Nephron progenitor cell (in vitro differentiated cells): ENCODE measurements at regions not wholly inside any gene's neighbourhood (a gene's known extent, or its start where the extent isn't known, plus 50 kb on each side); places are given as distances from the start of the nearest gene placed in this dataset.

Experiments used
- DNase-seq: peaks from one replicate; pipeline ENCODE4 v3.0.0; 2021
- H3K27ac Mint-ChIP-seq: 2 replicates; pipeline ENCODE4 v1.8.0; 2021; ENCODE audit warnings: mild to moderate bottlenecking, moderate library complexity, mixed read lengths
- H3K27me3 Mint-ChIP-seq: 2 replicates; pipeline ENCODE4 v1.8.0; 2021; ENCODE audit warnings: mild to moderate bottlenecking, low read depth, mixed read lengths; ENCODE audit not compliant: poor library complexity
- H3K36me3 Mint-ChIP-seq: 2 replicates; pipeline ENCODE4 v1.8.0; 2021; ENCODE audit warnings: low read depth, mixed read lengths
- H3K4me1 Mint-ChIP-seq: 2 replicates; pipeline ENCODE4 v1.8.0; 2021; ENCODE audit warnings: mixed read lengths
- H3K4me3 Mint-ChIP-seq: 2 replicates; pipeline ENCODE4 v1.8.0; 2021; ENCODE audit warnings: mild to moderate bottlenecking, moderate library complexity, mixed read lengths
- H3K9me3 Mint-ChIP-seq: 2 replicates; pipeline ENCODE4 v1.8.0; 2021; ENCODE audit warnings: mild to moderate bottlenecking, moderate library complexity, mixed read lengths
- CTCF ChIP-seq: fragments of 200-600 bp; sonication (generic); IDR thresholded peaks from 2 replicates; pipeline ENCODE4 v1.5.0; 2021; ENCODE audit warnings: antibody characterized with exemption

DNA sequence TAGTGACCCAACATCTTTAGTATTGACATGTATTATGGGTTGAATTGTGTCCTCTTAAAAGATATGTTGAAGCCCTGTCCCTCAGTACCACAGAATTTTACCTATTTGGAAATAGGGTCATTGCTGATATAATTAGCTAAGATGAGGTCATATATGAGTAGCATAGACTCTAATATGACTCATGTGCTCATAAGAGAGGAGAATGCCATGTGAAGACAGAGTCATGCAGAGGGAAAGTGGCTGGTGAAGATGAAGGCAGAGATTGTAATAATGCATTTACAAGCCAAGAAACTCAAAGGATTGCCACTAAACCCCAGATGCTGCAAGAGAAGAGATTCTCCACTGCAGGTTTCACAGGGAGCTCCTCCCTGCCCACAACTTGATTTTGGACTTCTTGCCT lies 496.4 kb downstream of the KIF20B start:
- Mint-ChIP-seq H3K27ac (no peak overlapping the region), H3K9me3 (no peaks in the 10 kb centered on the region), H3K4me1 (no peaks in the 10 kb centered on the region), H3K4me3 (no peak overlapping the region), H3K27me3 (no peaks in the 10 kb centered on the region), H3K36me3 (no peaks in the 10 kb centered on the region)
- DNase-seq, result no peak
- no peak for TF ChIP-seq CTCF

- TF ChIP-seq CTCF, result no peak
- Mint-ChIP-seq H3K4me3 (no peak overlapping the region), H3K27me3 (no peaks in the 10 kb centered on the region), H3K27ac (no peak overlapping the region), H3K9me3 (no peaks in the 10 kb centered on the region), H3K36me3 (no peaks in the 10 kb centered on the region), H3K4me1 (no peaks in the 10 kb centered on the region)
- no peak for DNase-seq
Measured at GRCh38 chr10:90199093-90199492, 497.7 kb downstream of the KIF20B start.

GRCh38 chr10:90199513-90199912 lies 498.1 kb downstream of the KIF20B start:
- Mint-ChIP-seq H3K27ac (no peak overlapping the region), H3K9me3 (no peaks in the 10 kb centered on the region), H3K4me3 (no peak overlapping the region), H3K4me1 (no peaks in the 10 kb centered on the region), H3K36me3 (no peaks in the 10 kb centered on the region), H3K27me3 (no peaks in the 10 kb centered on the region)
- TF ChIP-seq CTCF, result no peak
- no peak for DNase-seq

DNA sequence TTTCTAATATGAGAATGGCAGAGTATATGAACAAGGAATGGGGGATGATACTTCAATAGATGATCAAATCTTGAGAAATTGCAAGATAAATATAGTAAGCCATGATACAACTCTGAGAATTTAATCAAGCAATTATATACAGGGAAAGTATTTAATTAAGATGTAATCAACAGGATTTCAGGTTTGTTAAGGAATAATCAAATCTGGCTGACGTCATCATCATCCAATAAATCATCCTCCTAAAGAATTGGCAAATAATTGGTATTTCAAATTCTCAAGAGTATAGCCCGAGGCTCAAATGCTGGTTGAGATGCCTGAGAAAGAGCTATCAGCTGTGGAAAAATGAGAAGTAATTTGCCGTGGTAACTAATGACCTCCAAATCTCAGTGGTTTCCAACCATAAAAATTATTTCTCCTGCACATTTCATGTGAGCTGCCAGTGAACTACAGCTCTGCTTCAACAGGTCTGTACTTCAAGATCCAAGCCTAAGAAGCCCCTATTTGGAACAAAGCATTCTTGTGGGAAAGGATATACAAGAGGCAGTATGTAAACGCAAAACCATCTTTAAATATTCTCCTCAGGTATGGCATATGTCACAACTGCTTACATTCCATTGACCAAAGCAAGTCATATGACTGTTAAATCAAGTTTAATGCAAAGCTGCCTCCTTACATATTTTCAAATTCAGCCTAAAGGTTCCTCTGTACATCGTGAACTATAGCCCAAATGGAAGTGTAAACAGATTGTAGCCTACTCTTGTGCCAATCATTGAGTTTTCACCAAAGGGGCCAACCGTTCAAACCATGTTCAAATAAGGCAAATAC lies 503.0 kb downstream of the KIF20B start:
- Mint-ChIP-seq H3K9me3 (no peaks in the 10 kb centered on the region), H3K27ac (no peak overlapping the region), H3K4me3 (no peak overlapping the region), H3K4me1 (no peaks in the 10 kb centered on the region), H3K27me3 (no peaks in the 10 kb centered on the region), H3K36me3 (no peaks in the 10 kb centered on the region)
- DNase-seq, result no peak
- TF ChIP-seq CTCF, result no peak

DNA sequence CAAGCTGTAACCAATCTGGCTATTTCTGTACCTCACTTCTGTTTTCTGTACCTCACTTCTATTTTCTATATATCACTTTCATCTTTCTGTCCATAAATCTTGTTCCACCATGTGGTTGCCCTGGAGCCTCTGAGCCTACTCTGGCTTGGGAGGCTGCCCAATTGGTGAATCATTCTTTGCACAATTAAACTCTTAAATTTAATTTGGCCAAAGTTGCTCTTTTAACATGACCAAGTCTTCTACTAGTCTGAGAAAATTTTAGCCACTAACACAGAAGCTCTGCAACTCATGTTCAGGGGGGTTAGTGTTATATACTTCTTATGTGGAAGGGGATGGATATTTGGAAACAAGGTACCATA lies 503.5 kb downstream of the KIF20B start:
- Mint-ChIP-seq H3K27ac (no peak overlapping the region), H3K4me1 (no peaks in the 10 kb centered on the region), H3K27me3 (no peaks in the 10 kb centered on the region), H3K4me3 (no peak overlapping the region), H3K9me3 (no peaks in the 10 kb centered on the region), H3K36me3 (no peaks in the 10 kb centered on the region)
- no peak for DNase-seq
- no peak for TF ChIP-seq CTCF

DNA sequence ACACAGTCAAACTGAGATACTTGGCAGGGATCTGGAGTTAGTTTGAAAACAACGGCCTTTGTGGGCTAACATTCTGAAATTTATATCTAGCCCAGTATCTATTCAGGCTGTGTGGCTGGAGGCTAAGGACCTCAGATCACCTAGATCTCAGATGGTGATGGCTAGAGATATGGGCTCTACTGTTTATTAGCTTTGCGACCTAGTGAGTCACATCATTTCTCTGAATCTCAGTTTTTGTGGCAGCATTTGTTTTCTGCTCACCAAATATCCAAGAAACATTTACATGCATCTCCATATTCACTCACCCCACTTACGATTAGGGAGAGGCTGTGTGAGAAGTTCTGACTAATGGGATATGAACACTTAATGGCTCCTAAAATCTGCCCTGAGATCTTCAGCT lies 503.9 kb downstream of the KIF20B start:
- H3K27me3 Mint-ChIP-seq, result no peaks in the 10 kb centered on the region
- no peak overlapping the region for H3K4me3 Mint-ChIP-seq
- TF ChIP-seq CTCF, result no peak
- H3K36me3 Mint-ChIP-seq, result no peaks in the 10 kb centered on the region
- H3K27ac Mint-ChIP-seq, result no peak overlapping the region
- no peaks in the 10 kb centered on the region for H3K4me1 Mint-ChIP-seq
- no peak for DNase-seq
- no peaks in the 10 kb centered on the region for H3K9me3 Mint-ChIP-seq
